HG02798 (cell line): ENCODE measurements at regions not wholly inside any gene's neighbourhood (a gene's known extent, or its start where the extent isn't known, plus 50 kb on each side); places are given as distances from the start of the nearest gene placed in this dataset.
"Not testable (repeated sequence)": the region's sequence is repeated elsewhere in the genome, so short reads cannot be mapped to it uniquely, and the experiment has no call there.

Experiments
- ATAC-seq: cut with Tn5 transposase; IDR thresholded peaks from one replicate; pipeline ENCODE4 v1.9.1; 2021; ENCODE audit warnings: mild to moderate bottlenecking; ENCODE audit not compliant: unreplicated experiment, poor library complexity

GRCh38 chr9:2277133-2277532 lies 262.0 kb downstream of the SMARCA2 start:
- ATAC-seq: not testable (repeated sequence)

DNA sequence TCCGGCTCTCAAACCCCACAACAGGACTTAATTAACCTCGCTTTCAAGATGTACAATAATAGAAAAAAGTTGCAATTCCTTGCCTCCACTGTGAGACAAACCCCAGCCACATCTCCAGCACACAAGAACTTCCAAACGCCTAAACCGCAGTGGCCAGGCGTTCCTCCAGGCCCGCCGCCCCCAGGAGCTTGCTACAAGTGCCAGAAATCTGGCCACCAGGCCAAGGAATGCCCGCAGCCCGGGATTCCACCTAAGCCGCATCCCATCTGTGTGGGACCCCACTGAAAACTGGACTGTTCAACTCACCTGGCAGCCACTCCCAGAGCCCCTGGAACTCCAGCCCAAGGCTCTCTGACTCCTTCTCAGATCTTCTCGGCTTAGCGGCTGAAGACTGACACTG lies 262.5 kb downstream of the SMARCA2 start:
- not testable (repeated sequence) for ATAC-seq

- ATAC-seq: not testable (repeated sequence)
Measured at GRCh38 chr9:2279138-2279537, 264.0 kb downstream of the SMARCA2 start.

DNA sequence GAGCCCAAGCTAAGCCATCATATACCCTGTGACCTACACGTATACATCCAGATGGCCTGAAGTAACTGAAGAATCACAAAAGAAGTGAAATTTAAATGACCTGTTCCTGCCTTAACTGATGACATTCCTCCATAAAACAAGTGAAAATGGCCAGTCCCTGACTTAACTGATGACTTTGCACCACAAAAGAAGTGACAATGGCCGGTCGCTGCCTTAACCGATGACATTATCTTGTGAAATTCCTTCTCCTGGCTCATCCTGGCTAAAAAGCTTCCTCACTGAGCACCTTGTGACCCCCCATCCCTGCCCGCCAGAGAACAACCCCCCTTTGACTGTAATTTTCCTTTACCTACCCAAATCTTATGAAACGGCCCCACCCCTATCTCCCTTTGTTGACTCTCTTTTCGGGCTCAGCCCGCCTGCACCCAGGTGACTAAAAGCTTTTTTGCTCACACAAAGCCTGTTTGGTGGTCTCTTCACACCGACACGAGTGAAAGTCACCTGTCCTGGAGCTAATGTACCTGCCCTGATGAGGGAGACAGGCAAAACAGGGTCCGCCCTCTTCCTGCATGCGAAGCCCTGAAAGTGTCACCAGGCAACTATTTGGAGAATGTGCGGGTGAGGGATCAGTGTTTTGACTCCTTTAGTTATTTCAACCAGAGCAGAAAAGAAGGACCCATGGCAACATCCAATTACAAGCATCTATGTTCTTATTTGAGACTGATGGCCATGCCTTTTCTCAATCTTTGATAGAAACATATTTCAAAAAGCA lies 266.1 kb downstream of the SMARCA2 start:
- ATAC-seq: no peak

DNA sequence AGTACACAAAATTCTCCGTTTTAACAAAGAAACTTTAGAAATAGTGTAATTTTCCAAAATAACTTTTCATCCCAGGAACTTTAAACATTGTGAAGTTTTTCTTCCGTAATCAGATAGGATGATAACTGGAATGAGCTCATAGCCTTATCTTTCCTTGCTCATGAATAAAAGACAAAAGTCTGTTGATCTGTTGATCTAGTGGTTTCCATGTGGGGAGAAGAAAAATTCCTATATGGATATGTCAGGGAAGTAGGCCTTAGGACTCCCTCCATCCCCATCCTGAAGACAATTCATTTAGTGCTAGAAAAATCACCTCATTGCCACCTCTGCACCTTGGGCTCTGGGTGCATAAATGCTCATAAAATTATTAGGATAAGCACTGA lies 266.6 kb downstream of the SMARCA2 start:
- ATAC-seq: no peak

- ATAC-seq: no peak
Measured at GRCh38 chr9:2284770-2285169, 269.6 kb downstream of the SMARCA2 start.

- no peak for ATAC-seq
Measured at GRCh38 chr9:2285416-2286332, 270.5 kb downstream of the SMARCA2 start.

GRCh38 chr9:2286333-2286705 lies 271.2 kb downstream of the SMARCA2 start:
- ATAC-seq: no peak

- ATAC-seq: no peak
Measured at GRCh38 chr9:2286825-2287455, 271.8 kb downstream of the SMARCA2 start.

- ATAC-seq: no peak
Measured at GRCh38 chr9:2288309-2288708, 273.2 kb downstream of the SMARCA2 start.

GRCh38 chr9:2289263-2289662 lies 274.1 kb downstream of the SMARCA2 start:
- no peak for ATAC-seq

DNA sequence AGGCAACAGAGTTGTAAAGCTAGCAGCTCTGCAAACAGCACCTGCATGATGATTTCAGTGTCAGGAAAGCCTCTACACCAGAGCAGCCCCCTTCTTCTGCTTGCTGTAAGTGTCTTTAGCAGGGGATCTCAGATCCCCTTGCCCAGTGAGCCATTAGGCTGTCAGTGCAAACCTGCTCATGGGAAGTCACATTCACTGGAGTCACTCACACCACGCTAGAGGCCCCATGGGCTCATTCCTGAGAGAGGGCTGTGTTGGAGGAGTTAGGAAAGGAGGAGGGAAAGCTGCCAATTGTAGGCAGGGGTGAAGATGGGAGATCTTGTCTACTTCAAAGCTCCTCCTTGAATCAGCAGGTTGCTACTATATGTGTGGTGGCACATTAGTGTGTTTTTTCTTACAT lies 275.2 kb downstream of the SMARCA2 start:
- no peak for ATAC-seq

GRCh38 chr9:2291980-2292704 lies 277.0 kb downstream of the SMARCA2 start:
- ATAC-seq: no peak

DNA sequence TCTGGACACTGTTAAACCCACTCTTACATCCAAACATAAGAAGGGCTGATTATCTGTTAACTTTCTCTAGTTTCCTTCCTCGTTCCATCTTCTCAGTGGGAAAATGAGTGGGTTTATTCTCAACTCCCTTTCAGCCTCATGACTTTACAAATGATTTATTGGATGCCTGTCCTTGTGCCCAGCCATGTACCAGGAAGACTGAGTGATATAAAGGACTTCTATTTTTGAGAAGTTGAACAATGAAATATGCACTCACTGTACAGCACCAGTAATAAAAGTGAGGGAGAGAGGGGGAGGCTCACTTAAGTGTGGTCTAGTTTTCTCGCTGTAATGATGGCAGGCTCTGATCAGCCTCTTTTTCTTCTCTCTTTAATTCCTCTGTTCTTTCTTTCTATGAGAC lies 277.6 kb downstream of the SMARCA2 start:
- ATAC-seq: no peak

DNA sequence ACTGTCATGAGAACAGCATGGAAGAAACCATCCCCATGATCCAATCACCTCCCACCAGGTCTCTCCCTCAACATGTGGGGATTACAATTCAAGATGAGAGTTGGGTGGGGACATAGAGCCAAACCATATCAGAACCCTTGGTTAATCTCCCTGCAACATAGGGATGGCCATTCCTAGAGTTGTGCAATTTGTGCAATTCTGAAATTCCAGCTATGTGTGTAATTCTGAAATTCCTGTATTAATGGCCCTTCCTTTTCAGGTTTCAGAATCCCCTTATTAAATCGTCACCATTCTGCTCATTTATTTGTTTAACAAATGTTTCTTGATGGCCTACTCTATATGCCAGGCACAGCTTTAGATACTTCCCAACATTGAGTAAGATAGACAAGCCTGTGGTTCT lies 282.6 kb downstream of the SMARCA2 start:
- no peak for ATAC-seq

DNA sequence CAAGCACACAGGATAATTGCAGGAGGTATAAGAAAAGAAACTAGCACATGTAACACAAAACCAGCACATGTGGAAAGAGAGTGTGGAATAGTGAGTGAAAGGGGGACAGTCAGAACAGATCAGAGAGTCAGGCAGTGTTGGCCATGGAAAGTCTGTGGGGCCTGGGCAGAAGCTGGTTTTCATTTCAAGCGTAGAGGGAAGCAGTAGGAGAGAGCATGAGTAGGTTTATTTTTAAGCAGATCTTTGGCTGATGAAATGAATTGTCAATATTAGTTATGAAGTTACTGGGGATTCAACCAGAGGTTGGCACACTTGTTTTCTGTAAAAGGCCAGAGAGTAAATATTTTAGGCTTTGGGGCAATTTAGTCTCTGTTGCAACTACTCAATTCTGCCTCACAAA lies 283.1 kb downstream of the SMARCA2 start:
- ATAC-seq: no peak

- no peak for ATAC-seq
Measured at GRCh38 chr9:2299156-2299842, 284.2 kb downstream of the SMARCA2 start.

- no peak for ATAC-seq
Measured at GRCh38 chr9:2299843-2300205, 284.7 kb downstream of the SMARCA2 start.

GRCh38 chr9:2300325-2300724 lies 285.2 kb downstream of the SMARCA2 start:
- no peak for ATAC-seq

GRCh38 chr9:2302606-2303005 lies 287.5 kb downstream of the SMARCA2 start:
- ATAC-seq: no peak
